ENCODE measurements at regions not wholly inside any gene's neighbourhood (a gene's known extent, or its start where the extent isn't known, plus 50 kb on each side); places are given as distances from the start of the nearest gene placed in this dataset.

DNA sequence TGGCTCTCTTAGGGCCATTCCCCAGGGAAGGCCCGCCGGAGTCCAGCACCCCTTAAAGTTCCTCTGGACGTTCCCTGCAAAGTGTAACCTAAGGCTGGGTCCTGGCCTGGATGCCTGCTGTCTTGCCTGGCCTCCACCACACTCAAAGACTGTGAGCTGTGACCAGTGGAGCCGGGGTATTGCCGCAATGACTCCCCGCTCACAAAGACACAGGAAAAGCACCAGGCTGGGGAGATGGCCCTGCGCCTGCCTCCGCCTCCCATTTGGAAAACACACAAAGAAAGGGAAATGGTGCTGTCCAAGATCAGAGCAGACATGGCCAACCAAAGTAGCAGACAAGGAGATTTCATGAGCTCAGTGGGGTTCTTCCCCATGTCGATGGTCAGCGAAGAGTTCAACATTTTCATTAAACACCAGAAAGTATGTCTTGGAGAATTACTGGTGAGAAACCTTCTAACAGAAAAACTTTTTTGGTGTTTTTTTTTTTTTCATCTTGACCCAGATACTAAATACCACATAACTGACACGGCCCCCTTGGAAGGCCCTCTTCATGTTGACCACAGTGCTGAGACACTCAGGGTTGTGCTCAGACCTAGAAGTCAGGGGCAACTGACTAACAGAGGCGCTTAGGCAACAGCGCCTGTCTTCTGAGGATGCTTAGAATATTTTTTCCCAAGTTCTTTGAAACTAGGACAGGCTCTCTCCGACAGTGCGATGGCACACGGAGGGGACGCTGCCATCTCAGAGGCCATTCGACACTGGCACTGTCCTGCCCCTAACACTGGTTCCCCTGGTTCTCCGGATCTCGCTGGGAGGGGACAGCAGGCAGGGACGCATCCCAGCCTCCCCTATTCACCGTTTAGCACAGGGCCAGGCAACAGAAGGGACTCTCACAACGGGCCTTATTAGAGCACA lies 226.4 kb upstream of the ID2 start:
- no peak for DNase-seq (ENCODE audit: low read depth)

DNA sequence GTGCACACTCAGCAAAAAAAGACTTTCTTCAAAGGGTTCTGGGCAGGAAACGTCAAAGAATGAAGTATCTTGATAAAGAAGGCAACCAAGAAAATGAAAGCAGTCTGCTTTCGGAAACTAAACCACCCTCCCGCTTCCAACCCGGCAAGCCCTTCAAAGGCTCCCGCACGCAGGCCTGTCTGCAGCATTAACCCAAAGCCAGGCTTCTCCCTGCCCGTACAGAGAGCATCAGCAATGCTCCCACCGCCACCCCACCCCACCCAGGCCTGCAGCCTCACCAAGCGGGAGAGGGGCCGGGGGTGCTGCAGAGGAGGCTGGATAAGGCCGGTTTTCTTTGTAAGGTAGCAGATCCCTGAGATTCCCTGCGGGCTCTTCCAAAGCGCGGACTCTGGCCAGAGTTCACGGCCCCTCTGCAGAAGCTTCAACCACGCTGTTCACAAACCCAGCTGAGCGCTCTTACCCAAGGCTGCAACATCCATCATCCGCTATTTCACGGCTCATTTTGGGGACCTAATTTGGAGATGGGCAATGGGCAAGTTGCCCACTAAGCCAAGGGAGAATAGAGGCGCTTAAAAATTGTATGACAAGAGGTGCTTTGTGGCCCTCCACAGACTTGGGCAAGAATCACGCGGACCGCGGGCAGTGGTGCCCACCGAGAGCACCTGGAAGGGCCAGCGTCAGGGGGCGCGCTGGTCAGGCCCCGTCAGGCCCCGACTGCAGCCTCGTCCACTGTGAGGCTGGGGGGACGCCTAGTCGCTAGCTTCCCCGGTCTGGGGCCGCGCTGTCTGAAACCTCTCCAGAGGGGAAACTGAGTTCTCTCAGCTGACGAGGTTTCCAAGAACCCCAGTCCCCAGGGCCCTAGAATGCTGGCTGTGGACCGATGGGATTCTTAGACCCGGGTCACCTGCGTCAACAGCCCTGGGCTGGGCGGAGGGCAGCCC lies 225.4 kb upstream of the ID2 start:
- DNase-seq (ENCODE audit: low read depth), result no peak

DNA sequence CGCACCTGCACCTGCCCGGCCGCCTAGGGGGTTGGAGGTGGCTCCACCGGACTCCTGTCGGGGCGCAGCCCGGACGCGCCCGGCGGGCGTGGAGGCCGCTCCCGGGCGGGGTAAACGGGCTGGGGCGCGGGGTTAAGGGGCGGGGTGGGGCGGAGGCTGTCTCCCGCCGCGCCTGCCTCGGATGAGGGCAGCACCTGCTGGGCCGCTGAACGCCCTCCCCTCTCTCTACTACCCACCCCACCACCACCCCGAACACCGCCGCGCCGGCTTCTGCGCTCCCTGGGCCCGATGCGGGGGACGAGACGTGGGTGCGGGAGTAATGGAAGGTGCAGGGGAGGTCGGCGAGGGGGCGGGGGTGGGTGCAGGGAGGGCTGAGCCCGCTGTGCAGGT lies 224.8 kb upstream of the ID2 start:
- no peak for DNase-seq (ENCODE audit: low read depth)

DNA sequence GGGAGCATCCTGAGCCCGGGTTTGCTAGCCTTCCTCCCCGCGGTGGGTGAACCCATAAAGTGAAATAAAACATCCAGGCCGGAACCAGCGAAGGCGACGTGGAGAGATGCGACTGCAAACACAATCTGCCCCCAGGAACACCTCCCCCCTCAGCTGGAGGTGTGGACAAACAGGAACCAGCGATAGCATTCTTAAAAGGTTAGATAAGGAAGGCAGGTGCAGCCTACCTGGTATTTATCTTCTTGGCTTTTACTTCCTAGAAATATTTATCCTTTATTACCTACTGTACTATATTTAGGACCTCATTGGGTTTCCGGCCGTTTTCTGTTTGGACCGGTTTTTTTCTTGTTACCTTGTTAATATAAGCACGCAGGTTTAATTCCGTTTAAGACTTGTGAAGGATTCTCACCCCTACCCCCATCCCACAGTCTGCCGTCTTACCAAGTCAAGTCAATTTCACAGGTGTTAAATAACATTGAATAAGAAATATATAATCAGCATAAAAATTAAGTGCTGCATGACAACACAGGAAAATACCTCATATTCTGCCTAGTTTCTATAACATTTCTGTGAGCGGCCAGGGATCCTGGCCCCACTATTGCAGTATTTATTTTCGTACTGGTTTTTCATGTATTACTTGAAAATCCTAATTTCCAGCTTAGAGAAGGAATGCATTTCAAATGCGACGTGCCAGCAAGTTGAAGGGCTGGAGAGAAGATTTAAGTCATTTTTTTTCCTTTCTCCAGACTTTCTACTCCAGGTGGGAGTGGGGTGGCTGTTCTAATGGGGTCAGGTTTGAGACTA lies 224.0 kb upstream of the ID2 start:
- no peak for DNase-seq (ENCODE audit: low read depth)

DNA sequence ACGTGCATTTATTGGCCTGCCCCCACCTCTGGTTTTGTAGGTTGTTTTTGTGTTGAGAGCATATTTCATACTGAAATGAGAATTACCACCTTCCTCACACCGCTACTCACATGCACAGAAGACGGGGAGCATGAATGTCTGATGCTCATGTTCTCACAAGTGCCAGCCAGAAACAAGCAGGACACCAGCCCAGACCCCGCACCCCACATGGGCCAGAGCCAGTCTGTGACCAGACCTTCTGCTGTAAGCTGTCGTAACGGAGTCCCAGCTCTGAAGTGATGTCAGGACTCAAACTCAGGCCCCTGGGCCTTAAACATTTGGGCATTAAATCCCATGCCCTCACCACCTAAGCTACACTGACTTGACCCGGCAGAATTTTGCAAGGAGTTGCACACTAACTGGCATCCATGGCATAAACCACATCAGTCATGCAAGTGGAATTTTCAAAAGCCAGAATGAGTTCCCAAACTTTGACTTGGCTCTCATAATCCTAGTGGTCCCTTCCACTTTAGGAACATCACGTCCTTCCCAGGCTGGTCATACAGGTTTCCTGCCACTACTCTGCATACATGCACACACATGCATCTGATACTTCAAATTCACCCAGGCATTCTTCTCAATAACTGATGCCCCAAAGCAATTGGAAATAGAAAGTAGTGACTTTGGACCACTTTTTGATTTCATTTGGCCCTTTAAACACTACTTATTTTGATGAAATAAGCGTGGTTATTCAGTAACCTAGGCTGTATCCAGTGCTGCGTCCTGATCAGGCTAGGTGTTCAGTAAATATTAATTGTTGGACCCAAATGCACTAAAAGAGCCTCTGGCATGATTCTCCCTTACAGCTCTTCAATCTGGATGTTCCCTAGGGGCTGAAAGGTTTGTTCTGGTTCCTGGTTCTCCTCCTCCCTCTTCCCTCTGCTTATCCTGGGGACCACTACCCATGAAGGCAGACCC lies 223.1 kb upstream of the ID2 start:
- DNase-seq (ENCODE audit: low read depth), result no peak

DNA sequence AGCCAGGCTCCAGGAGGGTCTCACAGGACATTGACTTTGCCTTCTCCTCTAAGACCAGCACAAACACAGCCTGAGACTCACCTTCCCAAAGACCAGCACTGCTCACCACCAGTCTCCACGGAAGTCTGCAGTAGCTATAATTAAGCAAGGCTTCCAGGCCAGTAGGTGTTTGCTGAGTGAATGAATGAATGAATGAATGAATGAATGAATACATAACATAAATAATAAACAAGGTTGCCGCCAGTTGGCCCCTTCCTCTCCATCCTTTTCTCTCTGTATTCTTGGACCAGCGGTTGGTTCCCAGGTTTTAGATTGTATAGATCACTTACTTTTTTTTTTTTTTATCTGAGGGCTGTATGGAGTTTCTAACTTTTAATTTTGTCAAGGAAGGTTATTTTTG lies 222.4 kb upstream of the ID2 start:
- DNase-seq (ENCODE audit: low read depth), result no peak

DNA sequence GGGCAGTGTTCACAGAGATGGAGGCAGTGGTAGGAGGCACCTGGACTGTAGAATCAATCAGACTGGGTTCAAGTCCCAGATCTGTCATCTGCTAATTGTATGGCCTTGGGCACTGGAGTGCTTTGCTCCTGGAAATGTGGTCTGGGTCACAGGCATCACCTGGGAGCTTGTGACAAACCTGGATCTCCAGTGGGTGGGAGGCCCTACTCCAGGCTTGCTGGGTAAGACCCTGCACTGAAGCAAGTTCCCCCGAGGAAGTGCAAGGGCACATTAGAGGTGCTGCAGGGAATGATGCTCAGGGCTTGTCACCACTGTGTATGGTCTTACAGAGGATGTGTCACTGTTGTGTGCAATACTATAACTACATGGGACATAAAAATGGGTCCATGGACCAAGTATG lies 220.5 kb upstream of the ID2 start:
- no peak for DNase-seq (ENCODE audit: low read depth)

DNA sequence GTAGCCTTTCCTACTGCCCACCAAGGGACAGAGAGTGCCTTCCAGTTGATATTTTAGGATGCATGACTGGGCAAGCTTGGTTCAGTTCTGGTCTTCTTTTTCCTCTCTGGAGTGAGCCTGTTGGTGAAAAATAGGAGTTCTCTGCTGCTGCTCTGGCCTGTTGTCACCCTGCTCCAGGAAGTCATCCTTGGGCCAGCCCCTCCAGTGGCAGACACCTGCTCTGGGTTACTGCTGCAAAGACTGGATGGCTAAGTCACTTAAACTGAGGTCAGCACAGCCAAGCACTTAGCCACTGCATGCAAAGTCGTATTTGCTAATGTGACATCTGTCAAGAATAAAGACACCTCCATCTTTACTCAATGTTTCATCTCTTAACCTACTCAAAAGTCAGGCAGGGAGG lies 219.6 kb upstream of the ID2 start:
- DNase-seq (ENCODE audit: low read depth), result no peak

DNA sequence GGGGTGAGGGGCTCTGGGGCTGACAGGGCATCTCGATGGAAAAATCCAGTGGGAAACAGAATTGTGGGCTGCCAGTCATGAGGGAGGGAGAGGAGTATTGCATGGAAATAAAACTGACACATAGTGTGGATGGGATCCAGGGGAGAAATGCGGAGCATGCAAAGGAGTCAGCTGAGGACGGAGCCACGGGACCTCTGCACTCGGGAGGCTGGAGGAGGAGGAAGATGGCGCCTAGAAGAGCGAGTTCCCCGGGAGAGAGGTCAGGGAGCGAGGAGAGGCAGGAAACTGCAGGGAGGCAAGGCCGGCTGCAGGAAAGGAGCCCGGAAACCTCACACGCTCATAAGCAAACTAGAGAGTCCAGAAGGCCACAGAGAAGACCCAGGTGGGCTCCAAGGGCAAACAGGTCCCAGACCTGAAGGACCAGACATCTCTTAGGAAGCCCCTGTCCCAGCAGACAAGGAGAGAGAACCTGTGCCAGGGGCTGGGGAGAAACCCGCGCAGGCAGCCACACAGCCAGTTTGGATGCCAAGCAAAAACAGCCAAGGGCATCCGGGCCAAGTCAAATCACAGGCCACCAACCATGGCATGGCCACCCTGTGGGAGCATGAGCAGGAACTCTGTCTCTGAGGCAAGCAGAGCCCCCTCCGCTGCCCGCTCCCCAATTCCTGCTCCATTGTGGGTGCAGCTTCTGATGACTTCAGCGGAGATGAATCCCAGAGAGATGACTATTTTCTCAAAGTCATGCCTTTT lies 218.8 kb upstream of the ID2 start:
- DNase-seq (ENCODE audit: low read depth), result no peak

DNA sequence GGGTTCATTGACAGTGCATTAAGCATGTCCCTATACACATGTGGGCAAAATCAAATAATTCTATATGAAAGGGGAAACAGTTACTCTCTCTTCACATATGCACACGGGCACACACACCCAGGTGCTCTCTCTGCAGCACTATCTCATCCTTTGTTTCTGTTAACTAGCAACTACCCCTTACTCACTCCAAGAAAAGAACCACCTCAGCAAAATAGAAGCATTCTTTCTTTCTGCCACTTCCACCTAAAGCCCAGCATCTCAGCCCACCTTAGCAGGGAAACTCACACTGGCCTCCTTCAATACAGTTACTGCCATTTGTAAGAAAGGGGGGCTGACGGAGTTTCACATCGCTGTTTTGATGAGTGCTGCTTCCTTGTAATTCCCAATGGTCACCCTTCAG lies 216.3 kb upstream of the ID2 start:
- DNase-seq (ENCODE audit: low read depth), result no peak

DNA sequence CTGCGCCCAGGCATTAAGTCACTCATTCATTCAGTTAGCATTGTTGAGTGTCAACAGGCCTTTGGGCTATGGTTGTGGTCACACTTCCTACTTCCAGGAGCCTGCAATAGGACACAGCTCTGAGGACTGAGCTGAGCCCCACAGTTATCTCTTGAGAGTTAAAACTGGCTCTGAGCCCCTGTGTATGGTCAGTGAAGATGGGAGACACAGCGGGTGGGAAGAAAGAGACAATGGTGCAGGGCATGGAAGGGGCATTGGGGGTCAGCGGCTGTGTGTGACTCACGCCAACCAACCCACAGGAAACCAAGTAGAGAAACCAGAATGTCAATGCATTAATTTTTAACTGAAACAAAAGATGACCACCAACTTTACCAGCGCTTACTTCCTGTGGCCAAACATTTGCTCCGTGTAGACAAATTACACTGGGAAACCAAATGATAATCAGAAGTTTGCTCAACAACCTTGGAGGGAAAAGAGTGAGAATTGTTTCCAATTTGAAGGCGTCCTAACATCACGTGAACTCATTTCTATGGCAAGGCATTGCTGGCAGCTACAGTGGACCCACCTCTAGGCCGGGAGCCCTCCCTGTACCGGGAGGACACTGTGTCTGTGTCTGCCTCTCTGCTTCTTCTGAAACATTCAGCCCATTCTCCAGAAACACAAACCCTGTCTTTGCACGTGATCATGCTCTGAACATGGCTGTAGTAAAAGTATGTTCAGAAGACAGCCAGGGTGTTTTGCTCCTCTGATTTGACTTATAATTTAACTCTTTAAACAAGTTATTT lies 212.0 kb upstream of the ID2 start:
- DNase-seq (ENCODE audit: low read depth), result peak; percentile 52

DNA sequence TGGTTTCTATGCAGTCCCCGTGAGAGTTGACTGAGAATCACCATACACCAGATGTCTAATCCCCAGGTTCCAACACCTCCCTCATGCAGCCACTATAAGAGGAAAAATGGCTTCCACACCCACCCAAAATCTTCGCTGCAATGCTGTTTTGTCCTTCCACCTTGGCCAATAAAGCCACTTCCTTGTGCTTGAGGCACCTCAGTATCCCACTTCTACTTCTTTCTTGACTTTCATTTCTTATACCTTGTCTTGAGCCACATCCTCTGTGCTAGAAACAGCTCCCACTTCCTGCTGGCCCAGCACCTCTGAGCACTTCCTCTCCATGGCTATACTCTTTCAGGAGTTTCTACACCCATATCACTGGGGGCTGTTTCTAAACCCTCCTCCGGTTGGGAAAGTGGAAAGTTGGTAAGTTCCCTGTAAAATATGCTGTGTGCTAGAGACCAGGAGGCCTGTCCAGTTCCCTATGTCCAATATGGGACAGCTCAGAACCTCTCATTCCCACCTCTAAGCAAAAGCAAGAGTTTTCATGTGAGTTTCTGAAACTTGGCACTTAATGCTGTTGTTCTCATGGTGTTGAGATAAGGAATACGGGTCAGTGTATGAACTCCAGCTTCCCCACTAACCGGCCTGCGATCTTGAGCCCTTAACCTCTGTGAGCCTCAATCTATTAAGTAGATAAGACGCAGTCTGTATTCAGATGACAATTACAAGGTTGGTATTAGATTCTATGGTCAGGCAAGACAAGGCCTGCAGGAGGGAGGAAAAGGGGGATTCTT lies 209.1 kb upstream of the ID2 start:
- DNase-seq (ENCODE audit: low read depth), result no peak

DNA sequence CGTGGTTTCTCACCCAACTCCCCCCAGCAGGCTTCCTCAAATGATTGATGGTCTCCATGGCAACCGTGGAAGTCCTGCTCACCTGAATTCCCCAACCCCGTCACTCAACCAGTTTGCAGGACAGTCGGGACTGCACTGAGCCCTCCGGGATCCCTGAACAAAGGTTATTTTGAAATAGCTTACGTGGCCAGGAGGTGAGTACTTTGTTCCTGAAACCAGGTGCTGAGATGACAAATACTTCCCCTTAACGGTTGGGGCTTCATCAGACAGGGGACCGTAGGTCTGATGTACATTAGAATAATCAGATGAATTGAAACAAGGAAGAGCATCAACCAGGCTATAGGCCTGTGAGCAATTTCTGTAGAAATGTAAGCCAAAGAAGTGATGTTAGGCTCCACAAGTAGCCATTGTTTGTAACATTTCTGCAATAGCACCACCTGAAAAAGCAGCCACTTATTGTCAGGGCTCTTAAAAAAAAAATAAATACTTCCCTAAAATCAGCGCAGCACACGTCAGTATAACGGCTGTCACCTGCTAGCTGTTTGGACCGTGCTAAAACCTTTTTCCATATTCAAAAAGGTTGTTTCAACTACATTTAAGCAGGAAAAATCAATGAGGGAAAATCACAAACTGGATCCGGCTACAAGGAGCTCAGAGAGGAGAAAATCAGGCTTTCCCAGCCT lies 206.4 kb upstream of the ID2 start:
- no peak for DNase-seq (ENCODE audit: low read depth)

DNA sequence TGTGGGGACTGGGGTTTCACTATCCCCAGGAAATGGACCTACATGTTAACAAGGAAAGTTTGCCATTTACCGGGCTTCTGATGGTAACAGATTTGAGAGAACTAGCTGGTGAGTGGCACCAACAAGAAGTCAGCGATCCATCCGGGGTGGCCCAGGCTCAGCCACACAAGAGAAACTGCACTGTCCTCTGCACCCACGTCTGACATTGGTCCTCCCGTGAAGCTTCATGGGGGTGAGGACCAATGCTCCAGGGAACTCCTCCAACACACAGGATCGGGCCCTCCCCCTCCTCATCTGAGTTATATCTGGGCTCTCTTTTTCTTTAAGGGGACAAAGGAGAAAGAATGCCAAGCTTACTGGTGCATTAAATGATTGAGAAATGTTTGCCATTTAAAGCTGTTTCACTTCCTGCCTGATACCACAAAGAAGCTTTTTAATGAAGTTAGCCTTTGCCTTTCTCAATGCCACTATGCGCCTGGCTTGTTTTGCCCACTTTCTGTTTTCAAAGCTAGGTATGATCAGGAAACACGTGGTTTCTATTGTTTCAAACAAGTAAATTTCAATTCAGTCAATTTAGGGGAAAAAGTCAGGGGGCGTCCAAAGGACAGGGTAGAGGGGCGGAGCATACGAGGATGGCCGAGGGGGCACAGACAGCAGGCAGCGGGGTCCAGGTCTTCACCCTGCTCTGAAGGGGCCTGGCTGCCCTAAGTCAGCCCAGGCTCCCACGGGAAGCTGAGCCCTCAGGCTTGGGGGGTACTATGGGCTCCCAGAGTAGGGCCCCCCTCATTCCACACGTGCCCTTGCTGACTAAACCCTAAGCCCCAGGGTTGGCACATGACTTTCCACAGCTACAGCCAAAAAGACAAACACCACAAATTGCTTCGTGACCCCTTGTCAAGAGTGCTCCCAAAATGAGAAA lies 204.0 kb upstream of the ID2 start:
- no peak for DNase-seq (ENCODE audit: low read depth)

DNA sequence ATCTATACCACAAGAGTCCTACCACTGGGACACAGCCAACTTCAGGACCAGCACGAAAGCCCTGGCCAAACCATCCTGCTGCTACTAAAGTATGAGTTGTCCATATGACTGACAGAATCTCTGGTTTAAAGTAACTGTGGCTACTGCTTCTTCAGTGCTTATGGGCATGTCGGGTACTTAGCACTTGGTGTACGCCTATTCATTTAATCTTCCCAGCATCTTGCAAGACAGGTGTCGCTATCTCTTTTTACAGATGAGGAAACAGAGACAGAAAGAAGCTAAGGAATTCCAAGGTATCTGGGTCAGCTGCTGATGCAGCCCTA lies 203.4 kb upstream of the ID2 start:
- DNase-seq (ENCODE audit: low read depth), result no peak

DNA sequence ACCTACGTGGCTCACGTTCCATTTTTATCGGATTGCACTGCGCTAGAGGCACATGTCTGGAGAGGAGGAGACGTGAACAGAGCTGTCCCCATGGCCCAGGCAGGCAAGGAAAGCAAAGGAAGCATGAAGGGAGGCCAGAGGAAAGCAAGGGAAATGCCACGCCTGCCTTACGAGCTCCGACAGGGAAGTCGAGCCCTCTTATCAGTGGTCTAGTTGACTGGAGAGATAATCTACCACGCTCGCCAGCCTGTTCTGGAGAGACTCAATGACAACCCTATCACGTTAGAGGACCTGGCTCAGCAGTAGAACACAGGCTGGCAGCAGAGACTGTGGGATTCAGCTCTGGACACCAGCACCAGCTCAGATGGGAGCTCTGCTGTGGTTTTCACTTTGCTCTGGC lies 202.6 kb upstream of the ID2 start:
- DNase-seq (ENCODE audit: low read depth), result peak; percentile 59

DNA sequence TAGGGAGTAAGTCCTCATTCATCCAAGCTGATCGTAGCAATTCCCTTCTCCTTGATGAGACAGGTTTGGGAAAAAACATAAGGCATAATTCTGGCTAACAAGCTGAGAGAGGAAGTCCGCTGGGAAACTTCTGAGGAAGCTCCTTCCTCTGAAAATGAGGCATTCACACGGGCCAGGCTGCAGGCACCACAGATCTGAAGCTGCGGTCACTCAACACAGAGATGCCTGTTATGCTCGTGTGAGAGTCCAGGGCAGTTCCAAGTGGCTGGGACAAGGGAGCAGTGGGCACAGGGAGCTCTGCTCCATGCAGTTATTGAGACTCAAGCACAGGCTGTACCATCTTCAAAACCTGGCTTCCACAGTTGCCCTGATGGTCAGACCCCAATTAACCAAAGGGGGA lies 200.9 kb upstream of the ID2 start:
- DNase-seq (ENCODE audit: low read depth), result no peak

All from CMK (cell line).